Dedifferentiated amniotic fluid mesenchymal stem cell (primary cell): ENCODE measurements at regions not wholly inside any gene's neighbourhood (a gene's known extent, or its start where the extent isn't known, plus 50 kb on each side); places are given as distances from the start of the nearest gene placed in this dataset.

ENCODE experiments used
- DNase-seq: peaks from one replicate; pipeline ENCODE4 v3.0.0-alpha.2; 2016; ENCODE audit errors: extremely low spot score

DNA sequence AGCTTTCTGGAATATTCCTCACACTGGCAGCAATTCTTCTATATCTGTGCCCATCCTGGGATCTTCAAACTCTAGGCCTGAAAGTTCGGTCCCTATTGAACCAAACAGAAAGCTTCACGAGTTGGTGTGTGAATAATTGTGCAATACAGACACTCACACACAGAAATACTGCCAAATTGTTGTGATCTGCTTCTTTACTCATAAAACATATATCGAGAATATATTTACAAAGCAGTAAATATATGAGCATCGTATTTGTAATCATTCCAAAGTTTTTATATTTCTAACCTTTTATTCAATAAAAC, 56.6 kb upstream of the BEX4 start:
- DNase-seq, result no peak

DNA sequence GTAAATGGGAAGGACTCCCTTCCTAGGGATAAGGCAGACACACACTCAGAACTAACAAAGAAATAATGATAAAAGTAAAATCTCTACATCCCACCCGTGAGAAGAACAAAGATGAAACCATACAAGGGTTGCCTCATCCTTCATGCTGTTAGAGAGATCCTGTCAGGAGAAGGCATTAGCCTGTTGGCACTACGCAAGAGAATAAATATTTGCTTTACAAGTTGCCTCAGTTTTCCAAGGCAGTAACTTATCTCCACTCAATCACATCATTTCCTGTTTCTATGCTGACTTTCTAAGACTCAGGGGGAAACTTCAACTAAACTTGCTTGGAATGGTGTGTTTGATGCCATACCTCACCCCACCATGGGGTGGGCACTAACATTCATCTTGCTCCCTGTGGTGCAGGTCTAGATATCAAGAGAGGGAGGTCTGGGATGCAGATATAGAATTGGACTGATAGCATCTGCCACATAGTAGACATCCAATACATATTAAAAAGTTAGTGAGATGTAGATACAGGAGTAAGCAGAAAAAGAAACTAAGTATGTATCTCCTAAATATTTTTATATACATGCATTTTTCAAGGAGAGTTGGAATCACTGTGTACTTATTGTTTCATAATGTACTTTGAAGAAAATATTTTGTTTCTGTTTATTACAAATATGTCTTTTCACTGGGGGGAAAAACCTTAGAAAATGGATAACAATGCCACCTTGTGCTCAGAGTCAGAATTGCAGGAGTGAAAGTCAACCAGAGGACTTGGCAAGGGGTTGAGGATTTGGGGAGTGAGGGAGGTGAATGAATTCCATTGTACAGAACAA, 57.2 kb upstream of the BEX4 start:
- peak; percentile 29 for DNase-seq

DNA sequence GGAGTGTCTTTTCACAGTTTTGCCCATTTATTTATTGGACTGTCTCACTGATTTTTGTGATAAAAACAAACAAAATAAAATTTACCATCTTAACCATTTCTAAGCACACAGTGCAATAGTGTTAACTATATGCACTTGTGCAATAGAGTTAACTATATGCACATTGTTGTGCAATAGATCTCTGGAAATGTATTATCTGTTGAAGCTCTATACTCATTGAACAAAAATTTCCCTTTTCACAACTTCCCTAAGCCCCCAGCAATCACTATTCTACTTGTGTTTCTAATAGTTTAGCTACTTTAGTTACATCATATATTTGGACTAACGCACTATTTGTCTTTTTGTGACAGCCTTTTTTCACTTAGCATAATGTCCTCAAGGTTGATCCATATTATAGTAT, 59.7 kb upstream of the BEX4 start:
- no peak for DNase-seq

DNA sequence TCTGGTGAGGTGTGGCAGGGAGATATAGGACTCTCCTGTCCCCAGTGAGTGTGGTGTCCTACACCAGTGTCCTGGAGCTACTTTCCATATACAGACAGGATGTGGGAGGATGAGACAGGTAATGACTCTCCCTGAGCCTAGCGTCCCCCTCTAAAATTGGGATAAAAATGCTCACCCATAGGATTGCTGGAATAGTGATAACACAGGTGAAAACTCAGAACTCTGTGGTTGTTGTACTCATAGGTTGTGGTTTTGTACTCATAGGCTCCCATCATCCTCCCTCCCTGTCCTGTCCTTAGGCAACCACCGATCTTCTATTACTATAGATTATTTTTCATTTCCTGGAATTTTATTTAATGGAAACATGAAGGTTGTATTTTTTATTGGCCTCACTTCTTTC, 60.7 kb upstream of the NXF3 start:
- no peak for DNase-seq

DNA sequence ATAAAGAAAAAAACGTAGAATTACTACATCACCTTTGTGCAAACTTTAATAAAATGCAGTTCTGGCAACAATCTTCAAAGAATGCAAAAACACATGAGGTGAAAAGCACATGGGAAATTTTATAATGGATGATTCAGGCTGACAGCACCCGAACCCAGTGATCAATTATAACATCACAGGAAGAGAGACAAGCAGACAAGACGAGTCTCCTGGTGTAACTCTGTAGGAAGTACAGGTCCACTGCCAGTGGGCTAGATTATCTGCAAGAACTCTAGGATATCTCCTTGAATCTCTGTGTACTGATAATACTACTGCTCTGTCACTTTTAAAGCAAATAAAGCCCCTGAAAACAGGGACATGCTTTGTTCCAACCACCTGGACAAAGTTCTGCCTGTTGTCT, 58.9 kb upstream of the NXF3 start:
- DNase-seq, result no peak

DNA sequence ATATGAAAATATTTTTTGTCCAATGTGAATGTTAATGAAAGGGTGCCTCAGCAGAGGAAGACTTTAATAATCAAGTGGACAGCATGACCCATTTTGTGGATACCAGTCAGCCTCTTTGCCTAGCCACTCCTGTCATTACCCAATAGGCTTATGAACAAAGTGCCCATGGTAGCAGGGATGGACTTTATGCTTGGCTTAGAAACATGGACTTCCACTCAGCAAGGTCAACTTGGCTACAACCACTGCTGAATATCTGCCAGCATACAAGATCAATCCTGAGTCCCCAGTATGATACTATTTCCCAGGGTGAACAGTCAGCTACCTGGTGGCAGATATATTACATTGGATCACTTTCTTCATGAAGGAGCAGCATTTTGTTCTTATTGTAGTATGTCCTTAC, 56.7 kb upstream of the NXF3 start:
- DNase-seq, result no peak

DNA sequence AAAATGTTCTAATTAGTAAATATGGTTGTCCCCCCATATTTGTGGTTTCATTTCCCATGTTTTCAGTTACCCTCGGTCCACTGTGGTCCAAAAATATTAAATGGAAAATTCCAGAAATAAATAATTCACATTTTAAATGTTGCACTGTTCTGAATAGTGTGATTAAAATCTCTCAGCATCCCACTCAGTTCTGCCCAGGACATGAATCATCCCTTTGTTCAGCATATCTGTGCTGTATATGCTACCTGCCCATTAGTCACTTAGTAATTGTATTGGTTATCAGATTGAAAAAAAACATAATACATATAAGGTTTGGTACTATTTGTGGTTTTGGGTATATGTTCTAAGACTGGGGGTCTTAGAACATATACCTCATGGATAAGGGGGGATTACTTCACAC, 55.1 kb upstream of the NXF3 start:
- no peak for DNase-seq
